Tibial artery (tissue), 4 donors: ENCODE measurements at regions not wholly inside any gene's neighbourhood (a gene's known extent, or its start where the extent isn't known, plus 50 kb on each side); places are given as distances from the start of the nearest gene placed in this dataset.

Experiments used
- DNase-seq, 2 donors: peaks; one replicate each; pipeline ENCODE4 v3.0.0-alpha.2; 2019
- H3K27ac ChIP-seq, 2 donors: fragments of 200-600 bp; sonication (generic) in 1 of 2; 1 replicate in 1 of 2; 2 replicates in 1 of 2; pipeline ENCODE4 v1.5.1; 2018 to 2019; ENCODE audit warnings: mild to moderate bottlenecking in 1 of 2
- H3K27me3 ChIP-seq, 2 donors: fragments of 200-600 bp; sonication (generic) in 1 of 2; one replicate each; pipeline versions ENCODE4 v1.5.1 to v1.6.0; 2016 to 2019
- H3K36me3 ChIP-seq, 3 donors: fragments of 200-600 bp; sonication (generic) in 2 of 3; one replicate each; pipeline ENCODE4 v1.5.1; 2016 to 2019; ENCODE audit warnings: mild to moderate bottlenecking in 2 of 3
- H3K4me1 ChIP-seq, 4 donors: fragments of 200-600 bp; sonication (generic) in 2 of 4; 1 replicate in 3 of 4; 2 replicates in 1 of 4; pipeline ENCODE4 v1.5.1; 2016 to 2019
- H3K4me3 ChIP-seq, 2 donors: fragments of 200-600 bp; sonication (generic) in 1 of 2; 1 replicate in 1 of 2; 2 replicates in 1 of 2; pipeline ENCODE4 v1.5.1; 2018 to 2019; ENCODE audit warnings: mild to moderate bottlenecking in 2 of 2
- H3K9me3 ChIP-seq, 3 donors: fragments of 200-600 bp; sonication (generic) in 1 of 3; one replicate each; pipeline ENCODE4 v1.5.1; 2016 to 2019
- CTCF ChIP-seq, 2 experiments: fragments of 200-600 bp in 1 of 2; fragments of 450-650 bp in 1 of 2; IDR thresholded peaks; one replicate each; pipeline ENCODE4 v1.5.1; 2017 to 2019; ENCODE audit warnings: antibody characterized with exemption in 2 of 2, mild to moderate bottlenecking in 1 of 2, moderate library complexity in 1 of 2
- intact Hi-C: fragments of 100-400 bp; cut with DNase I; formaldehyde crosslinking; loops from one replicate; pipeline ENCODE4 v1.15.0; 2023; ENCODE audit warnings: low total_unique reads

- Histone ChIP-seq H3K36me3 (no peaks in the 10 kb centered on the region), H3K27ac (no peak overlapping the region), H3K4me3 (no peak overlapping the region), H3K4me1 (peaks cover 0 to 29% (median 5%) of the 10 kb centered on the region in 4 donors), H3K27me3 (no peaks in the 10 kb centered on the region), H3K9me3 (no peaks in the 10 kb centered on the region)
- DNase-seq: no peak
- intact Hi-C loops: loop anchor here (5.0 kb wide), 2 partner anchors 152 to 432 kb away; no protein-coding TSS in a partner anchor
- no peak for TF ChIP-seq CTCF (IDR thresholded peaks at IDR 0.05)
Observed at GRCh38 chrX:40164751-40165150, 67.0 kb upstream of the BCOR start.

GRCh38 chrX:40158036-40158706 lies 60.4 kb upstream of the BCOR start:
- Histone ChIP-seq H3K4me1 (peaks cover 0 to 26% (median 9%) of the 10 kb centered on the region in 4 donors), H3K36me3 (no peaks in the 10 kb centered on the region), H3K27me3 (no peaks in the 10 kb centered on the region), H3K4me3 (peak overlapping the region; percentile 53 to 60), H3K27ac (peak overlapping the region; percentile 76 to 85), H3K9me3 (no peaks in the 10 kb centered on the region)
- TF ChIP-seq CTCF (IDR thresholded peaks at IDR 0.05): peak; percentile 26 to 71
- DNase-seq: no peak
- intact Hi-C loops: loop anchor here (5.0 kb wide), 1 partner anchor 346 kb away; no protein-coding TSS in a partner anchor

GRCh38 chrX:40157228-40158035 lies 59.7 kb upstream of the BCOR start:
- peak overlapping the region; percentile 76 to 85 for H3K27ac ChIP-seq
- H3K36me3 ChIP-seq: no peaks in the 10 kb centered on the region
- peaks cover 0 to 33% (median 11%) of the 10 kb centered on the region in 4 donors for H3K4me1 ChIP-seq
- H3K9me3 ChIP-seq: no peaks in the 10 kb centered on the region
- no peaks in the 10 kb centered on the region for H3K27me3 ChIP-seq
- TF ChIP-seq CTCF (IDR thresholded peaks at IDR 0.05): no peak
- H3K4me3 ChIP-seq: peak overlapping the region; percentile 53 to 60
- no peak for DNase-seq
- intact Hi-C loops: loop anchor here (5.0 kb wide), 1 partner anchor 345 kb away; no protein-coding TSS in a partner anchor

GRCh38 chrX:40156470-40157227 lies 58.9 kb upstream of the BCOR start:
- intact Hi-C loops: loop anchor here (5.0 kb wide), 1 partner anchor 344 kb away; no protein-coding TSS in a partner anchor
- DNase-seq: no peak
- H3K4me1 ChIP-seq: peaks cover 0 to 41% (median 18%) of the 10 kb centered on the region in 4 donors
- no peak overlapping the region for H3K27ac ChIP-seq
- H3K9me3 ChIP-seq: no peaks in the 10 kb centered on the region
- no peaks in the 10 kb centered on the region for H3K36me3 ChIP-seq
- no peak overlapping the region for H3K4me3 ChIP-seq
- no peak for TF ChIP-seq CTCF (IDR thresholded peaks at IDR 0.05)
- no peaks in the 10 kb centered on the region for H3K27me3 ChIP-seq
